CD14-positive monocyte (primary cell): ENCODE measurements at regions not wholly inside any gene's neighbourhood (a gene's known extent, or its start where the extent isn't known, plus 50 kb on each side); places are given as distances from the start of the nearest gene placed in this dataset.

Source experiments
- DNase-seq, 3 donors: peaks; one replicate each; pipeline ENCODE4 v3.0.0-alpha.2; 2011 to 2022
- H2AFZ ChIP-seq: 2 replicates; pipeline ENCODE4 v1.6.0; 2012; ENCODE audit warnings: mild to moderate bottlenecking, low read depth, low read length, inconsistent platforms; ENCODE audit not compliant: insufficient read depth, poor library complexity, severe bottlenecking
- H3K27ac ChIP-seq, 2 donors: 1 replicate in 1 of 2; 2 replicates in 1 of 2; pipeline ENCODE4 v1.5.1; 2012 to 2013; ENCODE audit warnings: low read length in 2 of 2, control low read depth in 1 of 2, inconsistent platforms in 1 of 2, low read depth in 1 of 2, mild to moderate bottlenecking in 1 of 2
- H3K27me3 ChIP-seq, 2 donors: one replicate each; pipeline versions ENCODE4 v1.6.0 to v1.6.1; 2011 to 2013; ENCODE audit warnings: low read length in 2 of 2; ENCODE audit not compliant: control insufficient read depth in 2 of 2, insufficient read depth in 2 of 2
- H3K36me3 ChIP-seq, 2 donors: replicated peaks in 1 of 2; 1 replicate in 1 of 2; 2 replicates in 1 of 2; pipeline versions ENCODE4 v1.5.1 to v1.6.1; 2012 to 2013; ENCODE audit warnings: low read length in 2 of 2, control low read depth in 1 of 2, inconsistent platforms in 1 of 2, mild to moderate bottlenecking in 1 of 2; ENCODE audit not compliant: insufficient read depth in 2 of 2, control insufficient read depth in 1 of 2
- H3K4me1 ChIP-seq, 2 donors: 1 replicate in 1 of 2; 2 replicates in 1 of 2; pipeline versions ENCODE4 v1.5.1 to v1.6.1; 2012 to 2013; ENCODE audit warnings: low read length in 2 of 2, control low read depth in 1 of 2, inconsistent platforms in 1 of 2, mild to moderate bottlenecking in 1 of 2, moderate library complexity in 1 of 2; ENCODE audit not compliant: insufficient read depth in 2 of 2, control insufficient read depth in 1 of 2
- H3K4me2 ChIP-seq: replicated peaks from 2 replicates; pipeline ENCODE3; 2012; ENCODE audit warnings: low read length, moderate library complexity, mild to moderate bottlenecking; ENCODE audit not compliant: poor library complexity, severe bottlenecking; ENCODE audit errors: extremely low read depth
- H3K4me3 ChIP-seq, 3 experiments: fragments of 200-600 bp in 1 of 3; sonication (generic) in 1 of 3; replicated peaks in 1 of 3; 1 replicate in 2 of 3; 2 replicates in 1 of 3; pipeline ENCODE4 v1.5.1; 2011 to 2013; ENCODE audit warnings: low read length in 3 of 3, mild to moderate bottlenecking in 3 of 3, control low read depth in 2 of 3, low read depth in 2 of 3, inconsistent platforms in 1 of 3, moderate library complexity in 1 of 3
- H3K79me2 ChIP-seq: 2 replicates; pipeline ENCODE4 v1.6.0; 2012; ENCODE audit warnings: mild to moderate bottlenecking, control low read depth, inconsistent platforms, low read length, moderate library complexity; ENCODE audit not compliant: insufficient read depth
- H3K9ac ChIP-seq: 2 replicates; pipeline ENCODE4 v1.6.0; 2017; ENCODE audit warnings: low read length, mild to moderate bottlenecking; ENCODE audit not compliant: insufficient read depth, poor library complexity, severe bottlenecking
- H3K9me3 ChIP-seq, 2 donors: replicated peaks in 1 of 2; 1 replicate in 1 of 2; 2 replicates in 1 of 2; pipeline versions ENCODE4 v1.5.1 to v1.6.1; 2012 to 2013; ENCODE audit warnings: low read length in 2 of 2, control low read depth in 1 of 2; ENCODE audit not compliant: control insufficient read depth in 1 of 2, insufficient read depth in 1 of 2
- H4K20me1 ChIP-seq: 2 replicates; pipeline ENCODE4 v1.6.0; 2012; ENCODE audit warnings: mild to moderate bottlenecking, low read length, control low read depth, moderate library complexity; ENCODE audit not compliant: insufficient read depth
- H3K27ac Mint-ChIP-seq, 7 donors: one replicate each; pipeline ENCODE4 v1.8.0; 2020; ENCODE audit warnings: mild to moderate bottlenecking in 7 of 7, mixed read lengths in 7 of 7, moderate library complexity in 6 of 7, inconsistent platforms in 2 of 7
- H3K27me3 Mint-ChIP-seq, 3 donors: one replicate each; pipeline ENCODE4 v1.8.0; 2021 to 2022; ENCODE audit warnings: low read depth in 3 of 3, mild to moderate bottlenecking in 3 of 3, mixed read lengths in 3 of 3, moderate library complexity in 3 of 3, inconsistent platforms in 1 of 3
- H3K36me3 Mint-ChIP-seq, 2 donors: one replicate each; pipeline ENCODE4 v1.8.0; 2020; ENCODE audit warnings: mixed read lengths in 2 of 2, inconsistent platforms in 1 of 2, mild to moderate bottlenecking in 1 of 2
- H3K4me1 Mint-ChIP-seq: one replicate; pipeline ENCODE4 v1.8.0; 2020; ENCODE audit warnings: mild to moderate bottlenecking, mixed read lengths
- H3K4me3 Mint-ChIP-seq, 2 donors: one replicate each; pipeline ENCODE4 v1.8.0; 2020; ENCODE audit warnings: mild to moderate bottlenecking in 2 of 2, mixed read lengths in 2 of 2, moderate library complexity in 1 of 2
- H3K9me3 Mint-ChIP-seq, 7 donors: one replicate each; pipeline ENCODE4 v1.8.0; 2020 to 2022; ENCODE audit warnings: mixed read lengths in 7 of 7, mild to moderate bottlenecking in 6 of 7, moderate library complexity in 6 of 7, inconsistent platforms in 2 of 7
- WGBS: methylation state at CpG from one replicate; pipeline ENCODE4 v1.1.5; 2013; ENCODE audit warnings: missing lambda C conversion rate; ENCODE audit not compliant: insufficient coverage; 5-methylcytosine and 5-hydroxymethylcytosine counted together
- intact Hi-C, 2 donors: fragments of 100-400 bp; cut with micrococcal nuclease; formaldehyde crosslinking; loops; one replicate each; pipeline versions ENCODE4 v1.15.0 to v1.15.1; 2023
- TF ChIP-seq, protein P1 (sequence below): fragments of 200-600 bp; IDR thresholded peaks from one replicate; pipeline ENCODE4 v1.8.0; 2022; ENCODE audit warnings: antibody characterized with exemption, mild to moderate bottlenecking

DNA sequence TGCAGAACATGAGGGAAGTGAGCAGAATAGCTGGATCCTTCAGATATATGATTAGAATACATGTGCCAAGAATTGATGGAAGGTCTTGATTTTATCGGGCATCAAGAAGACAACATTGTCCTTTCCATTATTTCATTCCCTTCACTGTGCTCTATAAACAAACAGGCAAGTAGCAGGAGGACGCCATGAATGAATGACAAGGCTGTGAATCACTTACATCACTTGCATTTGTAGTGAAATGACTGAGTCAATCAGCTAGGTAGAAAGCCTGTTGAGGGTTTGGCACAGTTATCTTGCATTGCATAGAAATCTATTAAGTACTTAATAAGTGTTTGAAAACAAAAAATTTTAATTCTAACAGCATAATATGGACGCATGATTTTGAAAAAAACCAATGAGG is 548.8 kb upstream of the IZUMO3 start:
- no peaks in the 10 kb centered on the region for H3K4me1 Mint-ChIP-seq
- Histone ChIP-seq H2AFZ (no peak overlapping the region), H3K4me3 (no peak overlapping the region), H3K4me1 (no peaks in the 10 kb centered on the region), H3K4me2 (no peak overlapping the region), H3K9me3 (no peaks in the 10 kb centered on the region), H3K27ac (no peak overlapping the region), H3K9ac (no peak overlapping the region), H3K27me3 (no peaks in the 10 kb centered on the region), H3K79me2 (no peaks in the 10 kb centered on the region), H3K36me3 (no peaks in the 10 kb centered on the region), H4K20me1 (no peaks in the 10 kb centered on the region)
- no CpG with 5 or more reads among the region's 3 CpGs for WGBS
- intact Hi-C loops: no loop called here
- TF ChIP-seq, protein P1, sequence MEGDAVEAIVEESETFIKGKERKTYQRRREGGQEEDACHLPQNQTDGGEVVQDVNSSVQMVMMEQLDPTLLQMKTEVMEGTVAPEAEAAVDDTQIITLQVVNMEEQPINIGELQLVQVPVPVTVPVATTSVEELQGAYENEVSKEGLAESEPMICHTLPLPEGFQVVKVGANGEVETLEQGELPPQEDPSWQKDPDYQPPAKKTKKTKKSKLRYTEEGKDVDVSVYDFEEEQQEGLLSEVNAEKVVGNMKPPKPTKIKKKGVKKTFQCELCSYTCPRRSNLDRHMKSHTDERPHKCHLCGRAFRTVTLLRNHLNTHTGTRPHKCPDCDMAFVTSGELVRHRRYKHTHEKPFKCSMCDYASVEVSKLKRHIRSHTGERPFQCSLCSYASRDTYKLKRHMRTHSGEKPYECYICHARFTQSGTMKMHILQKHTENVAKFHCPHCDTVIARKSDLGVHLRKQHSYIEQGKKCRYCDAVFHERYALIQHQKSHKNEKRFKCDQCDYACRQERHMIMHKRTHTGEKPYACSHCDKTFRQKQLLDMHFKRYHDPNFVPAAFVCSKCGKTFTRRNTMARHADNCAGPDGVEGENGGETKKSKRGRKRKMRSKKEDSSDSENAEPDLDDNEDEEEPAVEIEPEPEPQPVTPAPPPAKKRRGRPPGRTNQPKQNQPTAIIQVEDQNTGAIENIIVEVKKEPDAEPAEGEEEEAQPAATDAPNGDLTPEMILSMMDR: no peak
- H3K27me3 Mint-ChIP-seq: no peaks in the 10 kb centered on the region
- no peak for DNase-seq
- H3K27ac Mint-ChIP-seq: no peak overlapping the region
- H3K4me3 Mint-ChIP-seq: no peak overlapping the region
- H3K9me3 Mint-ChIP-seq: peaks cover 0 to 3% (median 0%) of the 10 kb centered on the region in 7 donors
- no peaks in the 10 kb centered on the region for H3K36me3 Mint-ChIP-seq

DNA sequence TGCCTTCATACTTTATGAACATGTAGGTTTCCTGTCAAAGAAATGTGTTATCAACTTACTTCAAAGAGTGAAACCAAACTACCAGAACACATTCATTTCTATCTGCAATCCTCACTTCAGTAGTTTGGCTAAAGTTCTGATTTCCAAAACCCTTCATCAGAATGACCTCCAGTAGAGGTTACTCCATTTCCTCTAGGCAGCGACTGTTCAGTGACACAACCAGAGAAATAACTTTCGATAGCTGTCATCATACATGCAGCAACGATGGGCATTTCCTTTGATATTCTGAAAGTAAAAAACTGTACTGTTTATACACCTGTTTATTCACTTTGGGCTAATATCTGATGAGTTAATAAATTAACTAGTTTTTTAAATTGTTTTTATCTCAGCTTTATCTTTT is 532.5 kb upstream of the IZUMO3 start:
- H3K36me3 Mint-ChIP-seq: no peaks in the 10 kb centered on the region
- H3K27ac Mint-ChIP-seq: no peak overlapping the region
- no peaks in the 10 kb centered on the region for H3K4me1 Mint-ChIP-seq
- Histone ChIP-seq H3K4me2 (no peak overlapping the region), H4K20me1 (no peaks in the 10 kb centered on the region), H3K27ac (no peak overlapping the region), H3K9me3 (no peaks in the 10 kb centered on the region), H2AFZ (no peak overlapping the region), H3K36me3 (no peaks in the 10 kb centered on the region), H3K27me3 (no peaks in the 10 kb centered on the region), H3K4me3 (no peak overlapping the region), H3K4me1 (no peaks in the 10 kb centered on the region), H3K9ac (no peak overlapping the region), H3K79me2 (no peaks in the 10 kb centered on the region)
- WGBS: no CpG with 5 or more reads among the region's 3 CpGs
- DNase-seq: no peak
- H3K9me3 Mint-ChIP-seq: peaks cover 0 to 10% (median 5%) of the 10 kb centered on the region in 7 donors
- H3K27me3 Mint-ChIP-seq: no peaks in the 10 kb centered on the region
- TF ChIP-seq, protein P1: no peak
- H3K4me3 Mint-ChIP-seq: no peak overlapping the region
- intact Hi-C loops: no loop called here
